Lower lobe of right lung (tissue), 2 donors: ENCODE measurements at regions not wholly inside any gene's neighbourhood (a gene's known extent, or its start where the extent isn't known, plus 50 kb on each side); places are given as distances from the start of the nearest gene placed in this dataset.

Experiments used
- ATAC-seq, 2 donors: fragments of 200-7000 bp; cut with Tn5 transposase; one replicate each; pipeline ENCODE4 v1.9.1; 2020 to 2022; ENCODE audit warnings: mild to moderate bottlenecking in 2 of 2, moderate library complexity in 2 of 2
- DNase-seq: peaks from one replicate; pipeline ENCODE4 v3.0.0-alpha.2; 2020
- H3K27ac ChIP-seq: fragments of 200-600 bp; one replicate; pipeline ENCODE4 v1.8.0; 2022
- H3K27me3 ChIP-seq: fragments of 200-600 bp; one replicate; pipeline ENCODE4 v1.8.0; 2022; ENCODE audit warnings: low read depth
- H3K36me3 ChIP-seq: fragments of 200-600 bp; one replicate; pipeline ENCODE4 v1.8.0; 2022; ENCODE audit warnings: mild to moderate bottlenecking
- H3K4me1 ChIP-seq: fragments of 200-600 bp; one replicate; pipeline ENCODE4 v1.8.0; 2022
- H3K4me3 ChIP-seq: fragments of 200-600 bp; one replicate; pipeline ENCODE4 v1.8.0; 2022; ENCODE audit warnings: mild to moderate bottlenecking
- H3K9me3 ChIP-seq: fragments of 200-600 bp; one replicate; pipeline ENCODE4 v1.8.0; 2022
- CTCF ChIP-seq: fragments of 200-600 bp; IDR thresholded peaks from one replicate; pipeline ENCODE4 v1.8.0; 2022; ENCODE audit warnings: antibody characterized with exemption, mild to moderate bottlenecking
- intact Hi-C: fragments of 100-400 bp; cut with DNase I; formaldehyde crosslinking; loops from one replicate; pipeline ENCODE4 v1.11.0; 2022
- donor health status: DM: no; HTN: yes; CAD: no; lungs with severe emphysema.

- TF ChIP-seq CTCF = no peak
- Histone ChIP-seq H3K4me3 (no peak overlapping the region), H3K27ac (no peak overlapping the region), H3K4me1 (no peaks in the 10 kb centered on the region), H3K9me3 (no peaks in the 10 kb centered on the region), H3K36me3 (no peaks in the 10 kb centered on the region), H3K27me3 (no peaks in the 10 kb centered on the region)
- intact Hi-C loops = no loop called here
- ATAC-seq (no peak), DNase-seq (no peak)
Observed at GRCh38 chrY:15446861-15447260, 922.5 kb downstream of the NLGN4Y start.

DNA sequence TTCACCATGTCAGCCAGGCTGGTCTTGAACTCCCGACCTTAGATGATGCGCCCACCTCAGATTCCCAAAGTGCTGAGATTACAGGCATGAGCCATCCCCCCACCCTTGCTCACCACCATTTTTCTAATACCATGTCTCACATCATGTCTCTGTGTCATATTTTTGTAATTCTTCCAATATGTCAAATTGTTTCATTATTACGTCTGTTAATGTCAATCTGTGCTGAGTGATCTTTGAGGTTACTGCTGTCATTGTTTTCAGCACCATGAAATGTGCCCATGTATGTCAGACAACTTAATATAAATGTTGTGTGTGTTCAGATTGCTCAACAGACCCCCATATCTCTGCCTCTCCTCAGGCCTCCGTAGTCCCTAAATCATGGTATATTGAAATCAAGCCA, 923.6 kb downstream of the NLGN4Y start:
- H3K9me3 ChIP-seq = no peaks in the 10 kb centered on the region
- no peak overlapping the region for H3K27ac ChIP-seq
- H3K4me1 ChIP-seq = no peaks in the 10 kb centered on the region
- intact Hi-C loops = no loop called here
- DNase-seq (no peak), ATAC-seq (no peak)
- no peak overlapping the region for H3K4me3 ChIP-seq
- no peaks in the 10 kb centered on the region for H3K36me3 ChIP-seq
- H3K27me3 ChIP-seq = no peaks in the 10 kb centered on the region
- TF ChIP-seq CTCF = no peak

- intact Hi-C loops = no loop called here
- no peak for TF ChIP-seq CTCF
- H3K9me3 ChIP-seq = no peaks in the 10 kb centered on the region
- no peaks in the 10 kb centered on the region for H3K27me3 ChIP-seq
- no peak overlapping the region for H3K27ac ChIP-seq
- DNase-seq = peak; percentile 31
- H3K4me3 ChIP-seq = peak overlapping the region; percentile 44
- peak in 1 of 2 donors; percentile 48 for ATAC-seq
- no peaks in the 10 kb centered on the region for H3K36me3 ChIP-seq
- no peaks in the 10 kb centered on the region for H3K4me1 ChIP-seq
Observed at GRCh38 chrY:15455133-15455937, 931.0 kb downstream of the NLGN4Y start.

GRCh38 chrY:15455980-15456469, 931.7 kb downstream of the NLGN4Y start:
- DNase-seq (peak; percentile 68), ATAC-seq (peak in 1 of 2 donors; percentile 94)
- Histone ChIP-seq H3K4me3 (peak overlapping the region; percentile 44), H3K4me1 (no peaks in the 10 kb centered on the region), H3K27me3 (no peaks in the 10 kb centered on the region), H3K36me3 (no peaks in the 10 kb centered on the region), H3K9me3 (no peaks in the 10 kb centered on the region), H3K27ac (no peak overlapping the region)
- TF ChIP-seq CTCF = no peak
- intact Hi-C loops = no loop called here

DNA sequence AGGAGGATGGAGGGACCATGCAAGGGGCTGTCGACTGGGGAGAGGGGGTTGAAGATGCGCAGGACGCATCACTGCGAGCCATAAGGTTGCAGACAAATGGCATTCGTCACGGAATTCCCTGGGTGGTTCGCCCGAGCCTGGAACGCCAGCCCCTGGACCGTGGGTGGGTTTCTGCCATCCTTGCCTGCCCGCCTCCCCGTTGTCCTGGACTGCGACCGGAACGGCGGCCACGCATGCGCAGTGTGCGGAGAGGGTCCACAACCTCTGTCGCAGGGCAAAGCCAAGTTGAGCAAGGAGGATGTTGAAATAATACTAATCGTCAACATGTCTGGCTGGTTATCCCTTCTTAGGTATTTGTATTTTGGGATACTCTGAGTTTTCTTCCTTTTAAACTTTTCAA, 932.2 kb downstream of the NLGN4Y start:
- DNase-seq = no peak
- Histone ChIP-seq H3K9me3 (no peaks in the 10 kb centered on the region), H3K27ac (no peak overlapping the region), H3K27me3 (no peaks in the 10 kb centered on the region), H3K4me1 (no peaks in the 10 kb centered on the region), H3K36me3 (no peaks in the 10 kb centered on the region), H3K4me3 (peak overlapping the region; percentile 44)
- intact Hi-C loops = no loop called here
- peak in 1 of 2 donors; percentile 41 for ATAC-seq
- no peak for TF ChIP-seq CTCF
